SK-N-SH (cell line): ENCODE measurements at regions not wholly inside any gene's neighbourhood (a gene's known extent, or its start where the extent isn't known, plus 50 kb on each side); places are given as distances from the start of the nearest gene placed in this dataset.

ENCODE experiments used
- CTCF ChIP-seq: fragments of 200-600 bp; sonication (generic); IDR thresholded peaks from 2 replicates; pipeline ENCODE4 v1.6.1; 2017; ENCODE audit warnings: antibody characterized with exemption, mild to moderate bottlenecking, moderate library complexity
- EP300 ChIP-seq, 2 experiments: IDR thresholded peaks; 2 replicates each; pipeline versions ENCODE4 v1.4.0 to v1.6.1; 2012; ENCODE audit warnings: borderline replicate concordance in 1 of 2, low read depth in 1 of 2, low read length in 1 of 2
- FOXM1 ChIP-seq: IDR thresholded peaks from 2 replicates; pipeline ENCODE4 v1.4.0; 2012; ENCODE audit warnings: low read depth, mild to moderate bottlenecking
- GABPA ChIP-seq: IDR thresholded peaks from 2 replicates; pipeline ENCODE4 v1.4.0; 2012; ENCODE audit warnings: low read depth, mild to moderate bottlenecking
- GATA2 ChIP-seq: sonication (generic); formaldehyde crosslinking; IDR thresholded peaks from 2 replicates; pipeline ENCODE4 v1.5.0; 2020; ENCODE audit warnings: mild to moderate bottlenecking, missing genetic modification reagents
- RCOR1 ChIP-seq: fragments of 150-350 bp; IDR thresholded peaks from 2 replicates; pipeline ENCODE4 v1.6.1; 2017; ENCODE audit warnings: antibody characterized with exemption, low read length
- REST ChIP-seq: IDR thresholded peaks from 2 replicates; pipeline ENCODE4 v1.6.1; 2012; ENCODE audit warnings: mild to moderate bottlenecking, low read depth, low read length, moderate library complexity
- TAF1 ChIP-seq: IDR thresholded peaks from 2 replicates; pipeline ENCODE4 v1.6.1; 2012; ENCODE audit warnings: low read depth, mild to moderate bottlenecking, low read length, moderate library complexity, borderline replicate concordance
- TF ChIP-seq, protein P1 (sequence below): IDR thresholded peaks from 2 replicates; pipeline ENCODE4 v1.4.0; 2012; ENCODE audit warnings: low read depth, borderline replicate concordance

- TF ChIP-seq GATA2 (CRISPR knock-in tag) (no peak), CTCF (no peak), FOXM1 (no peak), GABPA (no peak), EP300 (IDR thresholded peaks at IDR 0.05; ENCODE audit: borderline replicate concordance in 1 of 2, low read depth in 1 of 2, low read length in 1 of 2) (no peak), RCOR1 (no peak), TAF1 (no peak), REST (no peak)
- TF ChIP-seq, protein P1, sequence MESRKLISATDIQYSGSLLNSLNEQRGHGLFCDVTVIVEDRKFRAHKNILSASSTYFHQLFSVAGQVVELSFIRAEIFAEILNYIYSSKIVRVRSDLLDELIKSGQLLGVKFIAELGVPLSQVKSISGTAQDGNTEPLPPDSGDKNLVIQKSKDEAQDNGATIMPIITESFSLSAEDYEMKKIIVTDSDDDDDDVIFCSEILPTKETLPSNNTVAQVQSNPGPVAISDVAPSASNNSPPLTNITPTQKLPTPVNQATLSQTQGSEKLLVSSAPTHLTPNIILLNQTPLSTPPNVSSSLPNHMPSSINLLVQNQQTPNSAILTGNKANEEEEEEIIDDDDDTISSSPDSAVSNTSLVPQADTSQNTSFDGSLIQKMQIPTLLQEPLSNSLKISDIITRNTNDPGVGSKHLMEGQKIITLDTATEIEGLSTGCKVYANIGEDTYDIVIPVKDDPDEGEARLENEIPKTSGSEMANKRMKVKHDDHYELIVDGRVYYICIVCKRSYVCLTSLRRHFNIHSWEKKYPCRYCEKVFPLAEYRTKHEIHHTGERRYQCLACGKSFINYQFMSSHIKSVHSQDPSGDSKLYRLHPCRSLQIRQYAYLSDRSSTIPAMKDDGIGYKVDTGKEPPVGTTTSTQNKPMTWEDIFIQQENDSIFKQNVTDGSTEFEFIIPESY: no peak
Observed at GRCh38 chr11:134677891-134678551, 266.0 kb upstream of the B3GAT1 start.
